Keratinocyte (primary cell): ENCODE measurements at regions not wholly inside any gene's neighbourhood (a gene's known extent, or its start where the extent isn't known, plus 50 kb on each side); places are given as distances from the start of the nearest gene placed in this dataset.

Experiments
- CTCF ChIP-seq, 3 experiments: IDR thresholded peaks in 1 of 3; conservative IDR thresholded peaks in 1 of 3; optimal IDR thresholded peaks in 1 of 3; 2 replicates in 2 of 3; 3 replicates in 1 of 3; pipeline versions ENCODE3 to v1.5.1; 2011; ENCODE audit warnings: low read length in 3 of 3, mild to moderate bottlenecking in 3 of 3, moderate library complexity in 2 of 3, control low read depth in 1 of 3, inconsistent platforms in 1 of 3; ENCODE audit not compliant: insufficient read depth in 2 of 3; ENCODE audit errors: extremely low read depth in 1 of 3
- EZH2 ChIP-seq: IDR thresholded peaks from one replicate; pipeline ENCODE4 v1.6.1; 2012; ENCODE audit warnings: inconsistent platforms, mild to moderate bottlenecking, low read length, moderate library complexity

- TF ChIP-seq CTCF (optimal IDR thresholded peaks at IDR 0.05 in 1 of 3, IDR thresholded peaks at IDR 0.05 in 1 of 3, conservative IDR thresholded peaks at IDR 0.05 in 1 of 3; ENCODE audit: extremely low read depth in 1 of 3, insufficient read depth in 2 of 3, low read length in 3 of 3) (no peak), EZH2 (no peak)
Observed at GRCh38 chr11:69966910-69967483, 111.1 kb upstream of the ANO1 start.
